Fibroblast of lung (primary cell): ENCODE measurements at regions not wholly inside any gene's neighbourhood (a gene's known extent, or its start where the extent isn't known, plus 50 kb on each side); places are given as distances from the start of the nearest gene placed in this dataset.

Experiments
- EZH2 ChIP-seq: IDR thresholded peaks from 2 replicates; pipeline ENCODE4 v1.5.1; 2012; ENCODE audit warnings: low read length, control low read depth, mild to moderate bottlenecking; ENCODE audit errors: missing control alignments
- TF ChIP-seq, protein P1 (sequence below), 2 donors: IDR thresholded peaks in 1 of 2; conservative IDR thresholded peaks in 1 of 2; 1 replicate in 1 of 2; 2 replicates in 1 of 2; pipeline ENCODE4 v1.5.1; 2011 to 2012; ENCODE audit warnings: low read length in 2 of 2, control low read depth in 1 of 2, inconsistent platforms in 1 of 2, low read depth in 1 of 2, mild to moderate bottlenecking in 1 of 2

GRCh38 chr3:66785191-66785909, 212.8 kb upstream of the KBTBD8 start:
- TF ChIP-seq, protein P1, sequence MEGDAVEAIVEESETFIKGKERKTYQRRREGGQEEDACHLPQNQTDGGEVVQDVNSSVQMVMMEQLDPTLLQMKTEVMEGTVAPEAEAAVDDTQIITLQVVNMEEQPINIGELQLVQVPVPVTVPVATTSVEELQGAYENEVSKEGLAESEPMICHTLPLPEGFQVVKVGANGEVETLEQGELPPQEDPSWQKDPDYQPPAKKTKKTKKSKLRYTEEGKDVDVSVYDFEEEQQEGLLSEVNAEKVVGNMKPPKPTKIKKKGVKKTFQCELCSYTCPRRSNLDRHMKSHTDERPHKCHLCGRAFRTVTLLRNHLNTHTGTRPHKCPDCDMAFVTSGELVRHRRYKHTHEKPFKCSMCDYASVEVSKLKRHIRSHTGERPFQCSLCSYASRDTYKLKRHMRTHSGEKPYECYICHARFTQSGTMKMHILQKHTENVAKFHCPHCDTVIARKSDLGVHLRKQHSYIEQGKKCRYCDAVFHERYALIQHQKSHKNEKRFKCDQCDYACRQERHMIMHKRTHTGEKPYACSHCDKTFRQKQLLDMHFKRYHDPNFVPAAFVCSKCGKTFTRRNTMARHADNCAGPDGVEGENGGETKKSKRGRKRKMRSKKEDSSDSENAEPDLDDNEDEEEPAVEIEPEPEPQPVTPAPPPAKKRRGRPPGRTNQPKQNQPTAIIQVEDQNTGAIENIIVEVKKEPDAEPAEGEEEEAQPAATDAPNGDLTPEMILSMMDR (conservative IDR thresholded peaks at IDR 0.05 in 1 of 2, IDR thresholded peaks at IDR 0.05 in 1 of 2; ENCODE audit: low read depth in 1 of 2, low read length in 2 of 2), result no peak
- no peak for TF ChIP-seq EZH2
